ENCODE measurements at regions not wholly inside any gene's neighbourhood (a gene's known extent, or its start where the extent isn't known, plus 50 kb on each side); places are given as distances from the start of the nearest gene placed in this dataset.

GRCh38 chr3:117550766-117551165, 841.2 kb downstream of the TUSC7 start:
- TF ChIP-seq TAF1 (IDR thresholded peaks at IDR 0.05; ENCODE audit: borderline replicate concordance, insufficient read depth, low read length) (no peak), FOXP2 (optimal IDR thresholded peaks at IDR 0.05; ENCODE audit: borderline replicate concordance, extremely low read depth, extremely low read length, insufficient read depth) (no peak), SIN3A (IDR thresholded peaks at IDR 0.05; ENCODE audit: borderline replicate concordance, insufficient read depth, low read length) (no peak), POLR2AphosphoS5 (IDR thresholded peaks at IDR 0.05; ENCODE audit: low read depth, low read length) (no peak), REST (IDR thresholded peaks at IDR 0.05; ENCODE audit: insufficient read depth in 1 of 2, low read depth in 2 of 2, low read length in 2 of 2) (no peak)

- TF ChIP-seq FOXP2 (optimal IDR thresholded peaks at IDR 0.05; ENCODE audit: borderline replicate concordance, extremely low read depth, extremely low read length, insufficient read depth), result no peak
- TF ChIP-seq SIN3A (IDR thresholded peaks at IDR 0.05; ENCODE audit: borderline replicate concordance, insufficient read depth, low read length), result no peak
- TF ChIP-seq REST (IDR thresholded peaks at IDR 0.05; ENCODE audit: insufficient read depth in 1 of 2, low read depth in 2 of 2, low read length in 2 of 2), result no peak
- TF ChIP-seq POLR2AphosphoS5 (IDR thresholded peaks at IDR 0.05; ENCODE audit: low read depth, low read length), result no peak
- no peak for TF ChIP-seq TAF1 (IDR thresholded peaks at IDR 0.05; ENCODE audit: borderline replicate concordance, insufficient read depth, low read length)
These were observed 843.9 kb downstream of the TUSC7 start for GRCh38 chr3:117553461-117553860.

GRCh38 chr3:117556646-117557407, 847.2 kb downstream of the TUSC7 start:
- TF ChIP-seq SIN3A (IDR thresholded peaks at IDR 0.05; ENCODE audit: borderline replicate concordance, insufficient read depth, low read length) (no peak), TAF1 (IDR thresholded peaks at IDR 0.05; ENCODE audit: borderline replicate concordance, insufficient read depth, low read length) (no peak), FOXP2 (optimal IDR thresholded peaks at IDR 0.05; ENCODE audit: borderline replicate concordance, extremely low read depth, extremely low read length, insufficient read depth) (no peak), REST (IDR thresholded peaks at IDR 0.05; ENCODE audit: insufficient read depth in 1 of 2, low read depth in 2 of 2, low read length in 2 of 2) (no peak), POLR2AphosphoS5 (IDR thresholded peaks at IDR 0.05; ENCODE audit: low read depth, low read length) (no peak)

GRCh38 chr3:117557464-117558090, 848.0 kb downstream of the TUSC7 start:
- TF ChIP-seq POLR2AphosphoS5 (IDR thresholded peaks at IDR 0.05; ENCODE audit: low read depth, low read length), result no peak
- TF ChIP-seq SIN3A (IDR thresholded peaks at IDR 0.05; ENCODE audit: borderline replicate concordance, insufficient read depth, low read length), result no peak
- TF ChIP-seq REST (IDR thresholded peaks at IDR 0.05; ENCODE audit: insufficient read depth in 1 of 2, low read depth in 2 of 2, low read length in 2 of 2), result no peak
- TF ChIP-seq FOXP2 (optimal IDR thresholded peaks at IDR 0.05; ENCODE audit: borderline replicate concordance, extremely low read depth, extremely low read length, insufficient read depth), result no peak
- no peak for TF ChIP-seq TAF1 (IDR thresholded peaks at IDR 0.05; ENCODE audit: borderline replicate concordance, insufficient read depth, low read length)

Data from PFSK-1 (cell line).